Right lobe of liver (tissue), 4 donors: ENCODE measurements at regions not wholly inside any gene's neighbourhood (a gene's known extent, or its start where the extent isn't known, plus 50 kb on each side); places are given as distances from the start of the nearest gene placed in this dataset.

Source experiments
- POLR2A ChIP-seq: fragments of 450-650 bp; IDR thresholded peaks from one replicate; pipeline ENCODE4 v1.6.1; 2017; ENCODE audit warnings: antibody characterized with exemption, mild to moderate bottlenecking
- TF ChIP-seq, protein P1 (sequence below), 4 donors: fragments of 200-600 bp in 3 of 4; fragments of 450-650 bp in 1 of 4; IDR thresholded peaks; one replicate each; pipeline versions ENCODE4 v1.5.1 to v1.8.0; 2016 to 2022; ENCODE audit warnings: antibody characterized with exemption in 4 of 4, mild to moderate bottlenecking in 2 of 4
- donor health status: DM: no; HTN: no; CAD: no.
- donor health status: DM: no; HTN: no; CAD: no.
- donor health status: DM: no; HTN: yes; CAD: no.

DNA sequence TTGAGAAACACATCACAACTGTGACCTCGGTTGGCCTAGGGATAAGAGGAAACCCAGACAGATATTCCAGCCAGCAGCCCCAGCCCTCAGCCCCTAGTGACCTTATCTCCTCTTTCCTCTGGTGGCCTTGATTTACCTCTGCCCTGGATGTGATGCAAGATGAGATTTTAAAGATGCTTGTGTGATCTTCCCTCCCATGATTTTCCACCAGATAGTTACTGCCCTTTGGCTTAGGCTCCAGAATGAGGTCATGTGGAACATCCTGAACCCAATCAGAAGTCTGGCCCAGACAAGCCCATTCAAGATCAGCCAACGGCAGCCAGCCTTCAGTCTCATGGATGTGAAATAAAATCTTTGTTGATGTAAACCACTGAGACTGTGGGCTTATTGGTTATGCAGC is 104.0 kb downstream of the BANF2 start:
- TF ChIP-seq, protein P1, sequence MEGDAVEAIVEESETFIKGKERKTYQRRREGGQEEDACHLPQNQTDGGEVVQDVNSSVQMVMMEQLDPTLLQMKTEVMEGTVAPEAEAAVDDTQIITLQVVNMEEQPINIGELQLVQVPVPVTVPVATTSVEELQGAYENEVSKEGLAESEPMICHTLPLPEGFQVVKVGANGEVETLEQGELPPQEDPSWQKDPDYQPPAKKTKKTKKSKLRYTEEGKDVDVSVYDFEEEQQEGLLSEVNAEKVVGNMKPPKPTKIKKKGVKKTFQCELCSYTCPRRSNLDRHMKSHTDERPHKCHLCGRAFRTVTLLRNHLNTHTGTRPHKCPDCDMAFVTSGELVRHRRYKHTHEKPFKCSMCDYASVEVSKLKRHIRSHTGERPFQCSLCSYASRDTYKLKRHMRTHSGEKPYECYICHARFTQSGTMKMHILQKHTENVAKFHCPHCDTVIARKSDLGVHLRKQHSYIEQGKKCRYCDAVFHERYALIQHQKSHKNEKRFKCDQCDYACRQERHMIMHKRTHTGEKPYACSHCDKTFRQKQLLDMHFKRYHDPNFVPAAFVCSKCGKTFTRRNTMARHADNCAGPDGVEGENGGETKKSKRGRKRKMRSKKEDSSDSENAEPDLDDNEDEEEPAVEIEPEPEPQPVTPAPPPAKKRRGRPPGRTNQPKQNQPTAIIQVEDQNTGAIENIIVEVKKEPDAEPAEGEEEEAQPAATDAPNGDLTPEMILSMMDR (IDR thresholded peaks at IDR 0.05), result no peak
- TF ChIP-seq POLR2A, result no peak
